GM13977 (cell line): ENCODE measurements at regions not wholly inside any gene's neighbourhood (a gene's known extent, or its start where the extent isn't known, plus 50 kb on each side); places are given as distances from the start of the nearest gene placed in this dataset.

Source experiments
- DNase-seq: peaks from one replicate; pipeline ENCODE4 v3.0.0; 2012; ENCODE audit warnings: low spot score
- CTCF ChIP-seq: IDR thresholded peaks from 2 replicates; pipeline ENCODE4 v1.5.1; 2012; ENCODE audit warnings: mild to moderate bottlenecking, control low read depth; ENCODE audit not compliant: insufficient read depth; ENCODE audit errors: extremely low read depth, missing control alignments
- in situ Hi-C: fragments of 300-500 bp; cut with MboI; formaldehyde crosslinking; loops from one replicate; pipeline ENCODE4 v1.12.0; 2022; ENCODE audit warnings: low sequenced_read_pairs, low pct_unique_long_range_greater_than_20kb, mixed read lengths, inconsistent platforms; ENCODE audit not compliant: unreplicated experiment

DNA sequence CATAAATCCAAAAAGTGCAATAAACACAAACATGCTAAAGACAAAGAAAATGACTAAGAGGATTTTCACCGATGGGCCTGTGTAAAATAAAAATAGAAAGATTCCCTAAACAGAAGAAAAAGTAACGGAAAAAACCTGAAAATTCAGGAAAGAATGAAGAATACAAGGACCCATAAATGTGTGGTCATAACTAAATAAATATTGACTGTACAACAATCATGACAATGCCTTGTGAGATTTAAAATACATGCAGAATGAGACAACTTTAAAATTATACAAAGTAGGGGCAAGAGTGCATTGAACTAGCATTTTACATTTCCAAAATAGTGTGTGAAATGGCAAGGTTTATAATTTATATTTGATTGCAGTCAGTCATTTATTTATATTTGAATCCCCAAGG is 409.1 kb upstream of the ANKRD30A start:
- in situ Hi-C loops = no loop called here
- DNase-seq = no peak
- TF ChIP-seq CTCF = no peak

GRCh38 chr10:36712695-36713094 is 412.7 kb upstream of the ANKRD30A start:
- in situ Hi-C loops = no loop called here
- no peak for TF ChIP-seq CTCF
- DNase-seq = no peak

GRCh38 chr10:36711361-36711760 is 414.0 kb upstream of the ANKRD30A start:
- no peak for TF ChIP-seq CTCF
- no peak for DNase-seq
- in situ Hi-C loops = no loop called here

DNA sequence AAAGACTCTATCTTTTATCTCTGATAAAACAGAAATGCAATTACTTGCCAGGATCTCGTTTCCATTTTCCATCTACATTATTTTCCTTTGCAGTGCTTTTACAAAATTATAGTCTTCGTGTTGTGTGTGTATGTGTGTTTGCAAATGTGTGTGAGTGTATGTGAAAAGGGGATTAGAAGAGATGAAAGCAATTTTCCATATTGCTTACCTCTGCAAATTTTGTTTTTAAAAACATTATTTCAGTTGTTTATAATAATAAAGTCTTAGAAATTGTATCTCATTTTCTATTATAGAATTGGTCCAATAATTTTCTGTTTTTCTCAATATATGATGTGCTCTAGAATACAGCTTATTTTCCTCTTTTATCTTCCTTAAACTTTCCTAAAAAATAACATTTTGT is 421.3 kb upstream of the ANKRD30A start:
- no peak for TF ChIP-seq CTCF
- DNase-seq = no peak
- in situ Hi-C loops = no loop called here

- TF ChIP-seq CTCF = no peak
- DNase-seq = no peak
- in situ Hi-C loops = no loop called here
These were observed 422.2 kb upstream of the ANKRD30A start for GRCh38 chr10:36703179-36703578.

GRCh38 chr10:36700123-36700522 is 425.3 kb upstream of the ANKRD30A start:
- in situ Hi-C loops = no loop called here
- DNase-seq = no peak
- no peak for TF ChIP-seq CTCF

DNA sequence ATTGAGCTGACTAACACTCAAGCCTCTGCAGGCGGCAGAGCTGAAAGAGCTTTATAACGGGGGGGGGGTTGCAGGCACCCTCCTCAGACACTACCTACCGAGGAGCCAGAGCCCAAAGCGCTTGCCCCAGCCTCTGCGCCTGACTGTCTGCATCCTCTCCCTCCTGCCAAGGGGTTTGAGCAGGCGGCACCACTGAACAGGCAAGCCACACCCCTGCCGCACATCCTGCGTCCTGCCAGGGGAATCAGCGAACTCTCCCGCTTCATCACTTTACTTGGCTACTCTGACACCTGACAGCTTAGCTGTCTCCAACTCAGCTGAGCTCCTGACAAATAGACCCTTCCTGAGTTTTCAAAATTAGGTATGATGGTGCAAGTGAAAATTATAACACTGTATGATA is 432.6 kb upstream of the ANKRD30A start:
- no peak for TF ChIP-seq CTCF
- DNase-seq = no peak
- in situ Hi-C loops = no loop called here
